GM18502 (cell line): ENCODE measurements at regions not wholly inside any gene's neighbourhood (a gene's known extent, or its start where the extent isn't known, plus 50 kb on each side); places are given as distances from the start of the nearest gene placed in this dataset.

ENCODE experiments used
- ATAC-seq: cut with Tn5 transposase; IDR thresholded peaks from one replicate; pipeline ENCODE4 v1.9.1; 2021; ENCODE audit warnings: mild to moderate bottlenecking; ENCODE audit not compliant: unreplicated experiment, poor library complexity

DNA sequence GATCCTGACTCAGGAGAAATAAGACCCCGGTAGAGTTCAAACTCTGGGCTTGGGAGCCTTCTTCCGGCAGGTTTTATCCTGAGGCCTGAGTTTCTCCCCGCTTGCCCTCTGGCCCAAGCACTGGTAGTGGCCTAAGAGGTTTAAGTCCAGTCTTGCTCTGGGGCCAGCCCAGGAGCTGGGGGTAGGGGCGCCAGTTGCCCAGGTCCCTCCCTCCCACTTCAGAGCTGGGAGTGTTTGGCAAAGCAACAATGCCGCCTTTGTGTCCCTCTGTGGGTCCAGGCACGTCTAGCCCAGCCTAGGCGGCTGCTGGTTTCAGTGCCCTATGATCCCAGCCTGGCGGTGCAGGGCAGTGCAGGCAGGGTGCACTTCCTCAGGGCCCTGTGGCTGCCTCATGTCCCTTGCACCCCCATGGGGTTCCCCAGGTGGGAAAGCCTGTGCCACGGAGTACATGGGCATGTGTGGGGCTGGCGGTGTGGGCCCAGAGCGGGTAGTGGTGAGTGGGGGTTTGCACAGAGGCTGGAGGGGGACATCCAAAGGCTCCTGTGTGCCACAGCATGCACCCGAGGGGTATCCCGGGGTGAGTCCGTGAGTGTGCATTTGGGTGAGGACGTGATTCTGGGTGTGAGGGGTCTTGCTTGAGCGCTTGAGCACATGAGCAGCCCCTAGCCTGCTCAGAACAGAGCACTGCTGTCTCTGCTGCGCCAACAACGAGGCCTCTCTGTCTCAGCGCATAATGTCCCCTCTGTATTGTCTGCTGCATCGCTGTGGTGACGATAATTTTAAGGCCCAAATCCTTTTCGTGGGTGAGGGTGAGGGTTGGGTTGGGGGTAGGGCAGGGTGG is 61.7 kb upstream of the PSD2 start:
- ATAC-seq: no peak

DNA sequence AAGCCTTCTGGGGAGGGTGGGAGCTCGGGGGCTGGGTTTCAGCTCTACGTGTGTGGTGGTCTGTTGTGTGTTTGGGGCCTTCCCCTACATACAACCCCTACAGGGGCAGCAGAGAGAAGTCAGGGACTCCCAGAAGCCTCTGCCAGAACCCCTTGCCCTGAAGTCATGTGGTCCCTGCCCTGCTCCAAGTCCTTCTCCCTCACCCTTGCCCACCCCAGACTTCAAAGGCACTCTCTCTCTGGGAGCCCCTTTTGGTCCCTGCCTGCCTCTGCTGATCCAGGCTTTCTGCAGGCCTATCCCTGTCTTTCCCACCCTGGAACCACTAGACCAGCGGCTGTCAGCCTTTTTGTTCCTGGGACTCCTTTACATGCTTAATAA is 61.1 kb upstream of the PSD2 start:
- no peak for ATAC-seq

DNA sequence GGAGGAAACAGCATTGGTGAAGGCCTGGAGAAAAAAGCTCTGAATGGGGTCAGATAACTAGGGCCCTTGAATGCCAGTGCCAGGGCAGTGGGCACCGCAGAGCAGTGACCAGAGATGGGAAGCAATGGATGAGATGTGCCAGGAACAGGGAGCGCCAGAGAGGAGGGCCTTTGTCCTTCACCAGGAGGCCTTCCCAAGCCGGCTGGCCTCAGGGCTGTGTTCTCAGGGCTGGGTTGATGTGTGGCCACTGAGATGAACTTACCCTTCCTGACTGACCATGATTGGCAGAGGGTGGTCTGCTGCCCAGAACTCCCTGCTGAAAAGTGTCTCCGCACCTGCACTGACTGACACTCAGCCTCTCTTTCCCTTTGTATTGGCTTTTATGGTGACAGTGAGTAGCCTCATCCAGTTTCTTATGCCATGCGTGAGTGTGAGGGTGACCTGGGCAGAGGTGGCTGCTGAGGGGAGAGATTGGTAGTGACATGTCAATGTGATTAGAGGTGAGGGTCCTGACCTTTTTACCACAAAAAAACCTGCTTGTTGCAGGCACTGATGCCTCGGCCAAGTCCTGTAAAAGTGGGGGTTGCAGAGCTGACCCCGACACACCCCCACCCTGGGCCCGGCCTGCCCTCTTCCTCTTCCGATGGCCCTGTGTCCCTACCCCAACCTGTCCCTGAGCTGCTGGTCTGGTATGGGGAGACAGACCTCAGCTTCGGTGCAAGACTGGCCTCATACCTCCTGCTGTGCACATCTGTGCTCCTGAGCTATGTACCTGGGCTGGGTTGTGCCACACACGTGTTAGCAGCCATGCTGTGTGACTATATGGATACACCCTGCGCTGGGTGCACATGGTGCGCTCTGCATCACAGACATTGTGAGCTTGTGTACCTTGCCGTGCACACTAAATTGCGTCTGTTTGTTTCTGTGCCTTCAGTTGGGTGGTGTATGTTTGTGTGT is 57.1 kb upstream of the PSD2 start:
- ATAC-seq: no peak

DNA sequence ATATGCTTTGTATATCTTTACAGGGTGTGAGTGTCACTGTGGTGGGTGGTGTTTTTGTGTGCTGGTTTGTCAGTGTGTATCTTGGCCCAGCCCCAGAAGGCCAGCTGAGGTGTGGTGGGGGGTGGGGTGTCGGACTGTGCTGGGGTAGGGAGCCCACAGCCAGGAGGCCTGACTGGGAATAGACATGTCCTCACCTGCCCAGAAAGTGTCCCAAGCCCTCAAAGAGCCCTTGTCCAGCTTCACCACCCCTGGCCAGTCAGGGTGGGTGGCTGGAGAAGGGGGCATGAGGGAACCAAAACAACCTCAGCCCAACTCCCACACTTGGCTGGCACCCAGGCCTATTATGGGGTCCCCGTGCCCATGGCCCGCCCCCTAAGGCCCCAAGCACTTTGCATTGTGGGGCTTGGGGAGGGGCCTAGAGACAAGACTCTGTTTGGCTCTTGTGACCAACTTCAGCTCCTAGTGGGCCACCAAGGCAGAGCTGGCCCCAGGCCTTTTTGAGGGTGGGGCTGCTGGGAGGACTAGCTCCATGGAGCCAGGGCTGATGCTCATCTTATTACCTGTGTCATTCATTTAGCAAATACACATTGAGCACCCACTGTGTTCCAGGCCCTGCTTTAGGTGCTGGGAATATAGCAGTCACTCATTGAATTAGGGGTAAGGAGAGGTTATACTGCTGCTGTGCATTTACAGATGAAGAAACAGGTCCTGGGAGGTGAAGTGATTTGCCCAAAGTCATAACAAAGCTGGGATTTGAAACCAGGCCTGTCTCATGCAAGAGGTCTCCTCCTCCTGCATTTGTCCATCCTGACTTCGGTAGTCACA is 56.2 kb upstream of the PSD2 start:
- ATAC-seq: no peak

DNA sequence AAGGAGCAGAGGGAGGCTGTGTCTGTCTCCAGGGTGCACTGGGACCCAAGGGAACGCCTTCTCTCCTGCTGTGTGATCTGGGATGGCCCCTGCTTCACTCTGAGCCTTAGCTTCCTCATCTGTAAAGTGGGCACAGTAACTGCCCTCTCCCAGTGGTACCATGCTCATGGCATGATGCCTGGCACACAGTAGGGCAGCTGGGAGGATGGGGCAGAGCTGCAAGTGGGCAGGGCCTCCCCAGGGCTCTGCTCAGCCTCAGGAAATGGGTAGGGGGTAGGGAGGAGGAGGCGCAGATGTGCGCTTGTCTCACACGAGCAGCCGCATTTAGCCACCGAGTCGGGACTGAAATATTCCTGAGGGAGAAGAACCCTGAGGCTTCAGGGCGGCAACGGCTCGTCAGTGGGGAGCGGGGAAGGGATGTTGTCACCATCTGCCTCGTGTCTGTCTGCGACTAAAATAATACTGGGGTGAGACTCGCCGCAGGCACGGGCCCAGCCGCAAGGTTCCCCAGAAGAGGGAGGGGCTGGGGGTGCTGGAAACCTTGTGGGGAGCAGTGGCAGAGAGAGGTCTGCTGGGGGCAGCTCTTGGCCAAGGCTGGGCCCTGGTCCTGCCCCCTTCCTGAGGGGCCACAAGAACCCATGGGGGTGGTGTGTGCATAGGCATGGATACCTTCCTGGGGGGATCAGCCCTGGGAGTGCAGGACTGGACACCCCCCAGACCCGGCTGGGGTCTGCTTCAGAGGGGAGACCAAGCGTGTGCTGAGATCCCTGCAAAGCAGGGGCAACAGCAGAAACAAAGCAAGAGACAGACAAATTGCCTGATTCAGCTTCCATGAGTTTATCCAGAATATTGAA is 55.2 kb upstream of the PSD2 start:
- no peak for ATAC-seq

DNA sequence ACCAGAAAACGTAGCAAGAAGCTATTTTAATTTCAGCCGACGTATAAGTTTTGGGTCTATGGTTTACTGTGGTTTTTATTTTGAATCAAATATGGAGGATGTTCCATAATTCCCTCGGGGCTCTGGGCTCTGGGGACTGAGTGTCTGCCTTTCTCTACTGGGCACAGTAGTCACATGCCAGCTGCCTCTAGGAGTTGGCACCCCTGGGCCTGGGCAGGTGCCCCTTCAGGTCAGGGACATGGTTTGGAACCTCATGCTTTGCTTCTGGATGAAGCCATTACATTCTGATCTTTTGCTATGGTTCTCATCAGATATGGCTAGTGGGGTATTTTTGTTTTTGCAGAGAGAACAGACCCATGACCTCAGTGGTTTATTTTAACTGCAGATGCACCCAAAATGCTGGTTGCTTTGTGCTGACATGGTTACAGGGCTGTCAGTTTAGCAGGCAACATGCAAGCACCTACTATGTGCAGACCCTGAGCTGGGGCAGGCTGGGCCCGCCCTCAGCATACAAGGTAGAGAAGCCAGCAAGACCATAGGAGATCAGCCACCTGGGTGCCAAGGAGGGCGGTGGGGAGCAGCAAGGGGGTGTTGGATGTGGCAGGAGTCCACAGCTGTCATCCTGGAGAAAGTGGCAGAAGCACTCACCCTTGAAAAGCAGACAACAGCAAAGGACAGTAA is 54.5 kb upstream of the PSD2 start:
- ATAC-seq: no peak

DNA sequence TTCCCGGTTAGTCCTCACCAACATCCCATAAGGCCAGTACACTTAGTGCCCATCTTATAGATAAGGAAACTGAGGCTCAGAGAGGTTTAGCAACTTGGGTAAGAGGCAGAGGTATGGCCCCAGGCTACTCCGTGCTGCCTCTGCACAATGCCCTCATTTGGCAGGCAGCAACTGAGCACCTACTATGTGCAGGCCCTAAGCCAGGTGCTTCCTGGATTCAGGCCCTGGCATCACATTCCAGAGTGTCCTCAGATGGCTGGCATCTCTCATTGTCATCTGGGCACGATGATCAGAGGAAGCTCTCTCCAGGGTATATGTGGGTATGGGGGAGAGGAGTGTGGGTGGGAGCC is 53.8 kb upstream of the PSD2 start:
- no peak for ATAC-seq

DNA sequence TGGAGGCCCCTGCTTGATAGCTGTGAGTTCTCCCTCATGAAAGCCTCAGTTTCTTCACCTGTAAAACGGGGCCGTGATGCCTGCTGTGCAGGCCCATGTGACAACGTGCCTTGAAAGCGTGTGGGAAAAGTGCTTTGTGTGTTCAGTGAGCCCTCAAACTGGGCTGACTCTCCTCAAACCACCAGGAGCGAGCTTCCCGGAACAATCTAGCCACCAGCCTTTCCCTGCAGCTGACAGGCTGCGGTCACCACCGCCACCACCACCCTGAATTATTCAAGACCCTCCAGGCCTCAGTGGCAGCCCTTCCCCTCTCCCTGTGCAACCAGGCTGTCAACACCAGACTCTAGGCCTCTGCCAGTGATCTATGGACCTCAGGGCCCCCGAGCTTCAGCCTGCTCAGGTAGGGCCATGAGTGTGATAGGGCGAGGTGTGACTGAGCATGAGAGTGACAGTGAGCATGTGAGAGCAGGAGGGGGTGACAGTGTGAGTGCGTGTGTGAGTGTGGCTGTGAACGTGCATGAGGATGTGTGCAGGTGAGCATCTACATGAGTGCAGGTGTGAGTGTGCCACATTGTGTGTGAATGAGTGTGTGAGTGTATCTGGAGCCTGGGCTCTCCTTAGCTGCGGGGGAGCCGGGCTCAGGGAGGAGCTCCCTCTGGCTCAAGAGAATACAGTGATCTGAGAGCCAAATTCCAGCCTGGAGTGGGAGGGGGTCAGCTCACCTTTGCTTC is 53.3 kb upstream of the PSD2 start:
- ATAC-seq: no peak

DNA sequence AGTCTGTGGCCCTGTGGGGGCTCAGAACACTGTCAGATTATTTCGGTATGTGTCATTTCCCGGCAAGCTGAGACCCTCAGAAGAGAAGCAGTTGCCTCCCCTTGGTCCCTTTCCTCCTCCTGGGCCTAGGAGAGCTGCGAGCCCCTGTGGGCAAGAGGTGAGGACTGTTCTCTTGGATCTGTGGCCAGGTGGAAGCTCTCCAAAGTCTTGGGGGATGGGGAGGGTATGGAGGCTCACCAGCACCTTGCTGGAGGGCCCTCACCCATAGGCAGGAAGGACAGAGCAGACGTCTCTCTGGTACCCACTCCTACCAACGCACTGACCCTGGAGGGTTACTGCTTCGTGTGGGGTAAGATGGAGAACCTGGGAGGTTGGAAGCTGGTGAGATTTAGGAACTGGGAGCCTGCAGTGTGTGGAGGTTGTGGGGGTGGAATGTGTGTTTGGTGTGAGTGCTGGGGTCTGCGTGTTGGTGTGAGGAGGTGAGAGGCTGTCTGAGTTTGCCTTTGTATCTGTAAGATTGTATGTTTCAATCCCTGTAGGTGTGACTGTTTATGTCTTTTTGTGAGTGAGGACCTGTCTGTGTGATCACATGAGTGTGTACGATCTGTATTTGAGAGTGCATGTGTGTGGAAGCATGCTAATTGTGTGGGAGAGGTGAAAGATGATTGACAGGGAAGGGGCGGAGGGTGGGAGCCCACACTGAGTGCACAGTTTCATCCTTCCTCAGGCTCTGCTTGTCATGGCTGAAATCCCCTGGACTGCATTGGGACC is 52.4 kb upstream of the PSD2 start:
- no peak for ATAC-seq

DNA sequence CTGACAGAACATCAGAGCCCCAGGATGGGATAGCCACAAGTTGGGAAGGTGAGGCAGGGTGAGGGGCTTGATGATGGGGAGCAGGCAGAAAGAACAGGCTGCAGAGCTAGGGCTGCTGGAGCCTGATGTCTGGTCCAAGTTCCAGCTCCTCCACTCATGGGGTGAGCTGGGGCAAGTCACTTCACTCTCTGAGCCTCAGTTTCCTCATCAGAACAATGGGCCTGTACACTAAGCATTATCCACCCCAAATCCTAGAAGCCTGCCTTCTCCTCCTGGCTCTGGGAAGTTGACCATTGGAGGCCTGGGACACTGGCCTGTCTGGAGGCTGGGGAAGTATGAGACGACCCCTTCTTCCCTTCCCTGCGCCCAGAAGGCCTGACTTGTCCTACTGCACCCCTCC is 51.8 kb upstream of the PSD2 start:
- ATAC-seq: no peak

DNA sequence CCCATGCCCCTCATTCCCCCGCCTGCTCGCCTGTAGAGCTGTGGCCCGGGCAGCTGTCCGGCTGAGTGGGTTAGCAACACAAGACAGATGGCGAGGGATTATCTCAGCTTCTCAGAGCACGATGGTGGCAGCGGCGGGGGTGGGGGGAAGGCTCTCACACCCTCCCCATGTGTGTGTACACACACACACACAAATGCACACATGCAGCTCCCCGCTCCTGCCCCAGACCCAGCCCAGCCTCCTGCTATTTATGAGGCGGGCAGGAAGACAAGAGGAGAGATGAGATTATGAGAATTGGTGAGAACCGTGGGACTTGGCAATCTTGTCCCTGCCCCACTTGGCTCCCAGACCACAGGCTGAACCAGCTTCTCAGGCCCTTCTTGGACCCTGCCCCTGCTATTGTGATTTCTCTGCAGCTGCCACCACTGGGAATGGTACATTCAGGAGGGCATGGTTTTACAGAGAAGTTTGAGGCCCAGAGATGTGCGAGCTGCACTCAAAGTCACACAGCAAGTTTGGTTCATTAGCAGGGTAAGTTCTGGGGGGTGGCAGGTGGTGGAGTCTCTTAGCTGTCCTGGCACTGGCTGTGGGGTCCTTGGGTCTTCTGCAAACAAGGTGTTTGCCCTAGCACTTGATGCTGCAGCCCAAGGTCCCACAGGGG is 51.0 kb upstream of the PSD2 start:
- ATAC-seq: no peak

DNA sequence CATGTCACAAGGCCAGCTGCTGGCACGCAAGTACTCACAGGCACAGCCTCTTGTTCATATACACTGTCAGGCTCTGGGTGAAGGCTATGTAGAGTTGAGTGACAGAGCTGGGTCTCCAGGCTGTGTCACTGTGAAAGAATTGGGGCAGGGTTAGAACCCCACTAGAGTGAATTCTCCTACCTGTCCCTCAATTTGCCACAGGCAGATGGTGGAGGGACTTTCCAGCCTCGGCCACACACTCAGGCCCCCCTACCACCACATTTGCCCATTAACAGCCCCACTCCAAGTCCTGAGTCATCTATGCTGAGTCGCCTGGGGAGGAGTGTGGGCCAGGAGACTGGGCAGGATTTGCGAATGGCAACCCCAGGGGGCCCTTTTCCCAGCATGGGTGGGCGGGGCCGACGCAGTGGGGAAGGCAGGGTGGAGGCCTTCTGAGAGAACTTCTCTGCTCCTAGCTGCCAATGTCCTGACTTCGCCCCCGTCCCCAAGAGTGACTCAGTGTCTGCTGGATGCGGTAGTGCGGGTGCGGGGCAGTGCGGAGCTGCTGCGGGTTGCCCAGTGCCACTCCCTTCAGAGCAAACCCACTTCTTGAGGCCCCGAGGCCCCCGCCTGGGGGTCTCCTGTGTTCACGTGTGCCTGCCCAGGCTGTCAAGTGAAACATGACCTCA is 50.3 kb upstream of the PSD2 start:
- ATAC-seq: no peak

DNA sequence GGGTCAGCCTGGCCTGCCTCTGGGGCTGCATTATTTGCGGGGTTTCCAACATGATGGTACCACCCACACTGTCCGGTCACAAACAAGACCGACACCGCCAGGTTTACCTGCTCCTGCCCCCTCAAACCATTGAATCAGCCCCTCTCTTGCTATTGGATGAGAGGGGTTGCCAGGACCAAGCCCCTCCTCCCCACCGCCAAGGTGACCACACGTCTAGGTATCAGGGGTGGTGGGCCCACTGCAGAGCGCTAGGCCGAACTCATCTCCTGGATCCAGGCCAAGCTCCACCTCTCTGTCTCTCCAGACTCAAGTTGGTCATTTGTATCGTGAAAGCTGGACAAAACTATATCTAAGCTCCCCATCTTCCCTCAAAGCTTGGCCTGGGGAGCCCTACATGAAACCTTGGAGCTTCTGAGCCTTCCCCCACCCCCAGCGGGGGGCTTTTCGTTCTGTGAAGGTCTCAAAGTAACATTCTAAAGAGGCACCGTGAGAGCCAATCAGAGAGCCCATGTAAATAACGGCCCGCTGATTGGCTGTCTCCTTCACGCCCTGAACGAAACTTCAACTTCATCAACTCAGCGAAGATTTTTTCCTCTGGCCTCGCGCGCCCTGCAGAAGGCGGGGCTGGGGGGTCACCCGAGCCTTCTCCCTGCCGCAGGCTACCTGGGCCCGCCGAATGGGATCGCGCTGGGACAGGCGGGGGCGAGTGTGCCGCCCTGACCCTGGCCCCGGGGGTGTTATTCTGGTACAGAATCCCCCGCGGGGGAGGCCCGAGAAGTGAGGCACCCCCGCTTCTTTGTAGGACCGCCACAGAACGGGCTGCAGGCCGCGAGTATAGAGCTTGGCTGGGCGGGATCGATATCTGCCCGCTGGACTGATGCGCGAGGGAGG is 49.6 kb upstream of the PSD2 start:
- peak; percentile 37 for ATAC-seq
